Spleen (tissue), 11 donors: ENCODE measurements at regions not wholly inside any gene's neighbourhood (a gene's known extent, or its start where the extent isn't known, plus 50 kb on each side); places are given as distances from the start of the nearest gene placed in this dataset.
"Not testable (repeated sequence)": the region's sequence is repeated elsewhere in the genome, so short reads cannot be mapped to it uniquely, and the experiment has no call there.

Experiments
- DNase-seq: peaks from one replicate; pipeline ENCODE4 v3.0.0-alpha.2; 2020
- H3K27ac ChIP-seq, 8 donors: fragments of 200-600 bp; sonication (generic) in 7 of 8; 1 replicate in 4 of 8; 2 replicates in 4 of 8; pipeline versions ENCODE4 v1.5.0 to v1.8.0; 2016 to 2021; ENCODE audit warnings: inconsistent platforms in 4 of 8, mild to moderate bottlenecking in 4 of 8, moderate library complexity in 1 of 8
- H3K27me3 ChIP-seq, 7 donors: fragments of 200-600 bp; sonication (generic) in 6 of 7; replicated peaks in 1 of 7; 1 replicate in 4 of 7; 2 replicates in 3 of 7; pipeline versions ENCODE4 v1.5.0 to v1.8.0; 2016 to 2021; ENCODE audit warnings: inconsistent platforms in 3 of 7, mild to moderate bottlenecking in 1 of 7
- H3K36me3 ChIP-seq, 6 donors: fragments of 200-600 bp; sonication (generic) in 5 of 6; 1 replicate in 4 of 6; 2 replicates in 2 of 6; pipeline versions ENCODE4 v1.5.0 to v1.8.0; 2016 to 2021; ENCODE audit warnings: inconsistent platforms in 2 of 6
- H3K4me1 ChIP-seq, 6 donors: fragments of 200-600 bp; sonication (generic) in 5 of 6; 1 replicate in 3 of 6; 2 replicates in 3 of 6; pipeline versions ENCODE4 v1.5.0 to v1.8.0; 2016 to 2021; ENCODE audit warnings: inconsistent platforms in 3 of 6
- H3K4me3 ChIP-seq, 8 donors: fragments of 200-600 bp; sonication (generic) in 7 of 8; 1 replicate in 4 of 8; 2 replicates in 4 of 8; pipeline versions ENCODE4 v1.5.0 to v1.8.0; 2016 to 2021; ENCODE audit warnings: inconsistent platforms in 4 of 8, mild to moderate bottlenecking in 4 of 8, moderate library complexity in 2 of 8
- H3K9me3 ChIP-seq, 8 donors: fragments of 200-600 bp; sonication (generic) in 7 of 8; 1 replicate in 4 of 8; 2 replicates in 4 of 8; pipeline versions ENCODE4 v1.5.0 to v1.8.0; 2016 to 2021; ENCODE audit warnings: inconsistent platforms in 4 of 8
- CTCF ChIP-seq, 11 experiments: fragments of 200-600 bp in 7 of 11; fragments of 450-650 bp in 4 of 11; sonication (generic) in 4 of 11; IDR thresholded peaks in 8 of 11; conservative IDR thresholded peaks in 3 of 11; 1 replicate in 7 of 11; 2 replicates in 4 of 11; pipeline versions ENCODE4 v1.4.0 to v1.8.0; 2016 to 2021; ENCODE audit warnings: antibody characterized with exemption in 11 of 11, inconsistent platforms in 4 of 11, mild to moderate bottlenecking in 1 of 11
- POLR2A ChIP-seq, 3 donors: fragments of 450-650 bp; IDR thresholded peaks; one replicate each; pipeline ENCODE4 v1.5.1; 2017; ENCODE audit warnings: antibody characterized with exemption in 3 of 3, mild to moderate bottlenecking in 1 of 3
- POLR2AphosphoS5 ChIP-seq, 3 donors: sonication (generic); formaldehyde crosslinking; IDR thresholded peaks; one replicate each; pipeline ENCODE4 v1.5.1; 2017; ENCODE audit warnings: antibody characterized with exemption in 3 of 3
- WGBS, 5 donors: extraction: QIAGEN DNeasy Blood & Tissue Kit in 3 of 5; methylation state at CpG; one replicate each; pipeline versions ENCODE4 v1.1.5 to v1.1.7; 2013 to 2018; 5-methylcytosine and 5-hydroxymethylcytosine counted together
- intact Hi-C: fragments of 100-400 bp; cut with DNase I; formaldehyde crosslinking; loops from one replicate; pipeline ENCODE4 v1.15.0; 2023; ENCODE audit warnings: low total_unique reads
- donor health status: healthy with polysubstance abuse.
- donor health status: DM: no; HTN: no; CAD: no; lungs with moderate emphysema.
- donor health status: DM: no; HTN: no; CAD: no.
- donor health status: Bipolar disorder and iron deficiency.
- donor health status: healthy.
- donor health status: DM: no; HTN: no; CAD: no.
- donor health status: DM: yes; HTN: yes; CAD: no.

- Histone ChIP-seq H3K9me3 (peaks cover 0 to 3% (median 0%) of the 10 kb centered on the region in 8 donors), H3K27ac (no peak overlapping the region), H3K4me3 (no peak overlapping the region), H3K36me3 (no peaks in the 10 kb centered on the region), H3K4me1 (no peaks in the 10 kb centered on the region), H3K27me3 (no peaks in the 10 kb centered on the region)
- DNase-seq, result no peak
- WGBS, 5 donors, result 78 to 90% (median 83%) methylated on average over 3 of the region's 3 CpGs
- intact Hi-C loops, result no loop called here
- TF ChIP-seq POLR2AphosphoS5 (IDR thresholded peaks at IDR 0.05) (no peak), POLR2A (IDR thresholded peaks at IDR 0.05) (no peak), CTCF (IDR thresholded peaks at IDR 0.05 in 8 of 11, conservative IDR thresholded peaks at IDR 0.05 in 3 of 11) (no peak)
Measured at GRCh38 chr9:102479191-102479590, 515.9 kb upstream of the CYLC2 start.

- intact Hi-C loops, result no loop called here
- no peak overlapping the region for H3K4me3 ChIP-seq
- peaks cover 0 to 2% (median 0%) of the 10 kb centered on the region in 8 donors for H3K9me3 ChIP-seq
- no peaks in the 10 kb centered on the region for H3K4me1 ChIP-seq
- H3K36me3 ChIP-seq, result no peaks in the 10 kb centered on the region
- WGBS, 5 donors, result 72 to 86% (median 76%) methylated on average over 2 of the region's 2 CpGs
- DNase-seq, result no peak
- no peaks in the 10 kb centered on the region for H3K27me3 ChIP-seq
- no peak for TF ChIP-seq POLR2AphosphoS5 (IDR thresholded peaks at IDR 0.05)
- TF ChIP-seq POLR2A (IDR thresholded peaks at IDR 0.05), result no peak
- TF ChIP-seq CTCF (IDR thresholded peaks at IDR 0.05 in 8 of 11, conservative IDR thresholded peaks at IDR 0.05 in 3 of 11), result no peak
- no peak overlapping the region for H3K27ac ChIP-seq
Measured at GRCh38 chr9:102474357-102474756, 520.8 kb upstream of the CYLC2 start.

GRCh38 chr9:102469430-102469829 is 525.7 kb upstream of the CYLC2 start:
- H3K36me3 ChIP-seq, H3K27me3 ChIP-seq, H3K4me3 ChIP-seq, H3K27ac ChIP-seq, DNase-seq, H3K4me1 ChIP-seq, intact Hi-C loops, H3K9me3 ChIP-seq: not testable (repeated sequence)
- 94 to 98% (median 96%) methylated on average over 7 of the region's 7 CpGs for WGBS, 5 donors

GRCh38 chr9:102461156-102461819 is 533.8 kb upstream of the CYLC2 start:
- intact Hi-C loops, result no loop called here
- TF ChIP-seq CTCF (IDR thresholded peaks at IDR 0.05 in 8 of 11, conservative IDR thresholded peaks at IDR 0.05 in 3 of 11) (no peak), POLR2A (IDR thresholded peaks at IDR 0.05) (no peak), POLR2AphosphoS5 (IDR thresholded peaks at IDR 0.05) (no peak)
- no peak overlapping the region for H3K27ac ChIP-seq
- DNase-seq, result no peak
- H3K4me1 ChIP-seq, result no peaks in the 10 kb centered on the region
- peaks cover 0 to 13% (median 0%) of the 10 kb centered on the region in 8 donors for H3K9me3 ChIP-seq
- no peak overlapping the region for H3K4me3 ChIP-seq
- H3K36me3 ChIP-seq, result no peaks in the 10 kb centered on the region
- H3K27me3 ChIP-seq, result no peaks in the 10 kb centered on the region
- WGBS, 5 donors, result 82 to 94% (median 89%) methylated on average over 2 of the region's 2 CpGs
